PC-3 (cell line): ENCODE measurements at regions not wholly inside any gene's neighbourhood (a gene's known extent, or its start where the extent isn't known, plus 50 kb on each side); places are given as distances from the start of the nearest gene placed in this dataset.

Experiments used
- ATAC-seq: fragments of 200-7000 bp; cut with Tn5 transposase; 2 replicates; pipeline ENCODE4 v1.9.1; 2020; ENCODE audit warnings: mild to moderate bottlenecking, moderate library complexity
- BruUV-seq: library from RNA; stranded (reverse); fragments of 400-500 nt; replicated peaks from 2 replicates; lab custom pipeline; 2021; lab: Mats Ljungman, UMichigan
- CTCF ChIA-PET: fragments of 300-600 bp; sonication (Branson Sonifier 250); formaldehyde crosslinking; loops from one replicate; lab custom pipeline; 2022; ENCODE audit warnings: antibody characterized with exemption; lab: Charles Lee
- POLR2A ChIA-PET: fragments of 300-600 bp; sonication (Branson Sonifier 250); formaldehyde crosslinking; loops from one replicate; lab custom pipeline; 2022; ENCODE audit warnings: antibody characterized with exemption; ENCODE audit not compliant: unreplicated experiment; lab: Charles Lee
- DNase-seq: peaks from one replicate; pipeline ENCODE4 v3.0.0-alpha.2; 2015
- H2AFZ ChIP-seq: fragments of 300-600 bp; sonication (generic); 2 replicates; pipeline ENCODE4 v1.6.0; 2016; ENCODE audit warnings: antibody characterized with exemption, low read length
- H3F3A ChIP-seq: fragments of 300-600 bp; sonication (generic); one replicate; pipeline ENCODE4 v1.6.0; 2017; ENCODE audit warnings: antibody characterized with exemption, low read length, control low read depth, mild to moderate bottlenecking; ENCODE audit not compliant: unreplicated experiment
- H3K27ac ChIP-seq: fragments of 300-600 bp; sonication (generic); 2 replicates; pipeline ENCODE4 v1.5.1; 2016; ENCODE audit warnings: mild to moderate bottlenecking, low read length
- H3K27me3 ChIP-seq: fragments of 300-600 bp; sonication (generic); 2 replicates; pipeline ENCODE4 v1.6.1; 2016; ENCODE audit warnings: low read length, mixed read lengths
- H3K36me3 ChIP-seq: fragments of 300-600 bp; sonication (generic); 2 replicates; pipeline ENCODE4 v1.6.1; 2016; ENCODE audit warnings: low read depth, mixed run types, low read length, mixed read lengths
- H3K4me1 ChIP-seq: fragments of 300-600 bp; sonication (generic); 2 replicates; pipeline ENCODE4 v1.5.1; 2016; ENCODE audit warnings: low read length; ENCODE audit not compliant: insufficient read depth
- H3K4me2 ChIP-seq: fragments of 300-600 bp; sonication (generic); 2 replicates; pipeline ENCODE4 v1.6.0; 2016; ENCODE audit warnings: low read length
- H3K4me3 ChIP-seq: fragments of 300-600 bp; sonication (generic); 2 replicates; pipeline ENCODE4 v1.5.1; 2016; ENCODE audit warnings: mild to moderate bottlenecking, low read length, mixed read lengths
- H3K79me2 ChIP-seq: fragments of 300-600 bp; sonication (generic); 2 replicates; pipeline ENCODE4 v1.6.1; 2017; ENCODE audit warnings: low read length, mixed read lengths
- H3K9ac ChIP-seq: fragments of 300-600 bp; sonication (generic); 2 replicates; pipeline ENCODE4 v1.6.0; 2016; ENCODE audit warnings: mild to moderate bottlenecking, low read length
- H3K9me2 ChIP-seq: fragments of 300-600 bp; sonication (generic); replicated peaks from 2 replicates; pipeline ENCODE4 v1.6.1; 2016; ENCODE audit warnings: mixed run types, low read length, mixed read lengths
- H3K9me3 ChIP-seq: fragments of 300-600 bp; sonication (generic); 2 replicates; pipeline ENCODE4 v1.6.1; 2016; ENCODE audit warnings: low read length, mixed read lengths
- H4K20me1 ChIP-seq: fragments of 300-600 bp; sonication (generic); 2 replicates; pipeline ENCODE4 v1.6.1; 2016; ENCODE audit warnings: low read length, mixed read lengths
- CTCF ChIP-seq: fragments of 300-600 bp; sonication (generic); conservative IDR thresholded peaks from 2 replicates; pipeline ENCODE4 v1.5.1; 2017; ENCODE audit warnings: antibody characterized with exemption, low read depth, mild to moderate bottlenecking, low read length
- EZH2 ChIP-seq: fragments of 300-600 bp; sonication (generic); IDR thresholded peaks from one replicate; pipeline ENCODE4 v1.6.1; 2017; ENCODE audit warnings: antibody characterized with exemption, mild to moderate bottlenecking, low read length; ENCODE audit not compliant: unreplicated experiment
- EZH2phosphoT487 ChIP-seq: fragments of 300-600 bp; sonication (generic); IDR thresholded peaks from 2 replicates; pipeline ENCODE4 v1.6.1; 2018; ENCODE audit warnings: mild to moderate bottlenecking, antibody characterized with exemption, low read length, borderline replicate concordance
- intact Hi-C: fragments of 100-400 bp; cut with micrococcal nuclease; formaldehyde crosslinking; loops from 2 replicates; pipeline ENCODE4 v1.9.0; 2023

- Histone ChIP-seq H3K9me2 (no peaks in the 10 kb centered on the region), H3K9ac (no peak overlapping the region), H3K9me3 (no peaks in the 10 kb centered on the region), H4K20me1 (no peaks in the 10 kb centered on the region), H3K4me3 (no peak overlapping the region), H3K36me3 (no peaks in the 10 kb centered on the region), H2AFZ (no peak overlapping the region), H3F3A (no peaks in the 10 kb centered on the region), H3K27me3 (no peaks in the 10 kb centered on the region), H3K27ac (no peak overlapping the region), H3K4me1 (peaks cover 5% of the 10 kb centered on the region; the same call in 1 of the 2 replicates), H3K4me2 (no peak overlapping the region), H3K79me2 (no peaks in the 10 kb centered on the region)
- CTCF ChIA-PET = no interaction called here
- no peak for TF ChIP-seq EZH2phosphoT487
- no peak for TF ChIP-seq CTCF
- BruUV-seq = no TSS peak
- POLR2A ChIA-PET = no interaction called here
- intact Hi-C loops = no loop called here
- no peak for DNase-seq
- no peak for ATAC-seq
Observed at GRCh38 chr10:121330563-121330962, 267.7 kb downstream of the FGFR2 start.

GRCh38 chr10:121332353-121332752, 265.9 kb downstream of the FGFR2 start:
- H3K27me3 ChIP-seq = peaks cover 15% of the 10 kb centered on the region
- H2AFZ ChIP-seq = no peak overlapping the region
- H3K9me3 ChIP-seq = no peaks in the 10 kb centered on the region
- no peaks in the 10 kb centered on the region for H3K36me3 ChIP-seq
- H3K4me3 ChIP-seq = no peak overlapping the region
- H4K20me1 ChIP-seq = no peaks in the 10 kb centered on the region
- no TSS peak for BruUV-seq
- no peak overlapping the region for H3K9ac ChIP-seq
- ATAC-seq (no peak), DNase-seq (no peak)
- POLR2A ChIA-PET = no interaction called here
- H3K4me2 ChIP-seq = no peak overlapping the region
- intact Hi-C loops = no loop called here
- TF ChIP-seq EZH2 (no peak), CTCF (no peak), EZH2phosphoT487 (no peak)
- H3K4me1 ChIP-seq = no peaks in the 10 kb centered on the region
- no peaks in the 10 kb centered on the region for H3F3A ChIP-seq
- CTCF ChIA-PET = no interaction called here
- no peaks in the 10 kb centered on the region for H3K79me2 ChIP-seq
- H3K27ac ChIP-seq = no peak overlapping the region
- H3K9me2 ChIP-seq = no peaks in the 10 kb centered on the region

GRCh38 chr10:121332829-121333765, 265.1 kb downstream of the FGFR2 start:
- H3K27ac ChIP-seq = no peak overlapping the region
- no peak for TF ChIP-seq EZH2
- no peak for TF ChIP-seq EZH2phosphoT487
- no peak overlapping the region for H2AFZ ChIP-seq
- no peaks in the 10 kb centered on the region for H3K9me2 ChIP-seq
- no peaks in the 10 kb centered on the region for H4K20me1 ChIP-seq
- no peak overlapping the region for H3K4me2 ChIP-seq
- ChIA-PET CTCF (no interaction called here), POLR2A (no interaction called here)
- intact Hi-C loops = no loop called here
- no peaks in the 10 kb centered on the region for H3K4me1 ChIP-seq
- peaks cover 22% of the 10 kb centered on the region for H3K27me3 ChIP-seq
- H3K4me3 ChIP-seq = no peak overlapping the region
- ATAC-seq (no peak), DNase-seq (no peak)
- no peaks in the 10 kb centered on the region for H3K79me2 ChIP-seq
- no TSS peak for BruUV-seq
- H3K9me3 ChIP-seq = no peaks in the 10 kb centered on the region
- H3K36me3 ChIP-seq = no peaks in the 10 kb centered on the region
- H3K9ac ChIP-seq = no peak overlapping the region
- no peaks in the 10 kb centered on the region for H3F3A ChIP-seq
